SK-N-MC (cell line): ENCODE measurements at regions not wholly inside any gene's neighbourhood (a gene's known extent, or its start where the extent isn't known, plus 50 kb on each side); places are given as distances from the start of the nearest gene placed in this dataset.

Experiments used
- EZH2 ChIP-seq: fragments of 200-600 bp; sonication (generic); IDR thresholded peaks from one replicate; pipeline ENCODE4 v1.6.1; 2017; ENCODE audit warnings: antibody characterized with exemption
- FOXP2 ChIP-seq: optimal IDR thresholded peaks from 2 replicates; pipeline ENCODE3; 2011; ENCODE audit warnings: mild to moderate bottlenecking, moderate library complexity; ENCODE audit not compliant: insufficient read depth; ENCODE audit errors: extremely low read length, control extremely low read depth
- POLR2AphosphoS5 ChIP-seq: IDR thresholded peaks from 2 replicates; pipeline ENCODE4 v1.6.1; 2012; ENCODE audit warnings: mild to moderate bottlenecking, low read depth, low read length, borderline replicate concordance

GRCh38 chr13:44646044-44646443, 69.9 kb upstream of the TSC22D1 start:
- TF ChIP-seq POLR2AphosphoS5, result no peak
- TF ChIP-seq EZH2, result no peak
- TF ChIP-seq FOXP2, result no peak
